Hepatocyte (in vitro differentiated cells): ENCODE measurements at regions not wholly inside any gene's neighbourhood (a gene's known extent, or its start where the extent isn't known, plus 50 kb on each side); places are given as distances from the start of the nearest gene placed in this dataset.

Experiments used
- DNase-seq: peaks from one replicate; pipeline ENCODE4 v3.0.0-alpha.2; 2016; ENCODE audit warnings: low spot score
- H2AFZ ChIP-seq: fragments of 200-600 bp; sonication (generic); 2 replicates; pipeline ENCODE4 v1.6.0; 2016; ENCODE audit warnings: antibody characterized with exemption, mild to moderate bottlenecking
- H3K27ac ChIP-seq: fragments of 200-600 bp; sonication (generic); 2 replicates; pipeline ENCODE4 v1.5.1; 2016; ENCODE audit warnings: mild to moderate bottlenecking
- H3K27me3 ChIP-seq: fragments of 200-600 bp; sonication (generic); 2 replicates; pipeline ENCODE4 v1.6.1; 2016
- H3K36me3 ChIP-seq: fragments of 200-600 bp; sonication (generic); replicated peaks from 2 replicates; pipeline ENCODE4 v1.5.1; 2016; ENCODE audit warnings: low read depth; ENCODE audit not compliant: insufficient read depth
- H3K4me1 ChIP-seq: fragments of 200-600 bp; sonication (generic); 2 replicates; pipeline ENCODE4 v1.5.1; 2016; ENCODE audit warnings: mild to moderate bottlenecking, moderate library complexity; ENCODE audit not compliant: insufficient read depth
- H3K4me2 ChIP-seq: fragments of 200-600 bp; sonication (generic); 2 replicates; pipeline ENCODE4 v1.6.0; 2016
- H3K4me3 ChIP-seq: fragments of 200-600 bp; sonication (generic); 2 replicates; pipeline ENCODE4 v1.5.1; 2016; ENCODE audit warnings: mild to moderate bottlenecking
- H3K79me2 ChIP-seq: fragments of 200-600 bp; sonication (generic); 2 replicates; pipeline ENCODE4 v1.6.0; 2017; ENCODE audit warnings: mild to moderate bottlenecking
- H3K9me2 ChIP-seq: fragments of 200-600 bp; sonication (generic); replicated peaks from 2 replicates; pipeline ENCODE4 v1.6.0; 2017; ENCODE audit warnings: mild to moderate bottlenecking; ENCODE audit not compliant: insufficient read depth
- H3K9me3 ChIP-seq: fragments of 200-600 bp; sonication (generic); 2 replicates; pipeline ENCODE4 v1.5.1; 2016; ENCODE audit warnings: low read depth, mild to moderate bottlenecking
- H4K20me1 ChIP-seq: fragments of 200-600 bp; sonication (generic); 2 replicates; pipeline ENCODE4 v1.6.0; 2016; ENCODE audit warnings: mild to moderate bottlenecking; ENCODE audit not compliant: insufficient read depth, poor library complexity, severe bottlenecking
- EZH2 ChIP-seq: fragments of 200-600 bp; sonication (generic); IDR thresholded peaks from 2 replicates; pipeline ENCODE4 v1.6.1; 2016; ENCODE audit warnings: antibody characterized with exemption, mild to moderate bottlenecking, borderline replicate concordance
- EZH2phosphoT487 ChIP-seq: fragments of 200-600 bp; sonication (generic); IDR thresholded peaks from one replicate; pipeline ENCODE4 v1.6.1; 2018; ENCODE audit warnings: antibody characterized with exemption, mild to moderate bottlenecking, low read depth, moderate library complexity; ENCODE audit not compliant: unreplicated experiment, severe bottlenecking
- WGBS: methylation state at CpG from one replicate; pipeline ENCODE4 v1.1.6; 2016; ENCODE audit warnings: low lambda C conversion rate; ENCODE audit errors: missing lambda C conversion rate; 5-methylcytosine and 5-hydroxymethylcytosine counted together
- TF ChIP-seq, protein P1 (sequence below): fragments of 200-600 bp; sonication (generic); IDR thresholded peaks from 2 replicates; pipeline ENCODE4 v1.5.1; 2016; ENCODE audit warnings: antibody characterized with exemption, mild to moderate bottlenecking; ENCODE audit not compliant: poor library complexity

DNA sequence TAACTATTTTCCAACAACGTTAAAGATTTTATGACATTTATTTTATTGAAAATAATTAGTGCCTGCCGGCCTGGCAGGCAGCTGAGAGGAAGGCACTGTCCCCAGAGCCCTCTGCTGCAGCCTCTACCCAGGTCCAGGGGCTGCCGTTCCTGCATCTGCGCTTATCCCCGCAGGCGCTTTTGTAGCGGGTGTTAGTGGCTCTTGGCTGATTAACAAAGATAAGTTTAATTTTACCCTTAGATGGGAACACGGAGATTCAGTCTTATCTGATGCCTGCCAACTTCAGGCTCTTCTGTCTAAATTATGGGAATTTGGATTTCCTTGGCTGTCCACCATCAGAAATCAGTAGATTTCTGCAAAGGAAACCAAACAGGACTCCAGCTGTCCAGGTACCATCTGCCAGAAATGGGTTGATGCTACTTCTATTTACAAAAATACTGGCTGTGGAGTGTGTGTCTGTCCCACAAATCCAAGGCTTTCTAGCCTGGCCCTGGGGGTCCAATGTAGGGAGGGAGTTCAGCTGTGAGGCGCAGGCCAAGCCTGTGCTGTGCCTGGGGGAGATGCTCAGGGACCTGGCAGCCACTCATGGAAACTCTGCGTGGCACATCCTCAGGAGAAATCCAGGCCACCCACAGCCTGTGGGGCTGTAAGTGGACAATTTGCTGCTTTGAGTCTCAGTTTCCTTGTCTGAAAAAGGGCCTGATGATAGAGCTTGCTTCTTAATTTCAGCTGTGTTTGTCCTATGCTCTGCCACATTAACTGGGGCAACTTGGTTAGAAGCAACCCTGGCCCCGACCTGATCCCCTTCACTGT lies 62.0 kb upstream of the IGFBP3 start:
- H3K4me3 ChIP-seq: no peak overlapping the region
- 89% methylated on average over 11 of the region's 11 CpGs for WGBS
- no peaks in the 10 kb centered on the region for H3K36me3 ChIP-seq
- H4K20me1 ChIP-seq: no peaks in the 10 kb centered on the region
- no peak overlapping the region for H3K4me2 ChIP-seq
- H3K27me3 ChIP-seq: no peaks in the 10 kb centered on the region
- no peak overlapping the region for H2AFZ ChIP-seq
- H3K4me1 ChIP-seq: peaks cover 9% of the 10 kb centered on the region
- TF ChIP-seq EZH2phosphoT487: no peak
- TF ChIP-seq, protein P1, sequence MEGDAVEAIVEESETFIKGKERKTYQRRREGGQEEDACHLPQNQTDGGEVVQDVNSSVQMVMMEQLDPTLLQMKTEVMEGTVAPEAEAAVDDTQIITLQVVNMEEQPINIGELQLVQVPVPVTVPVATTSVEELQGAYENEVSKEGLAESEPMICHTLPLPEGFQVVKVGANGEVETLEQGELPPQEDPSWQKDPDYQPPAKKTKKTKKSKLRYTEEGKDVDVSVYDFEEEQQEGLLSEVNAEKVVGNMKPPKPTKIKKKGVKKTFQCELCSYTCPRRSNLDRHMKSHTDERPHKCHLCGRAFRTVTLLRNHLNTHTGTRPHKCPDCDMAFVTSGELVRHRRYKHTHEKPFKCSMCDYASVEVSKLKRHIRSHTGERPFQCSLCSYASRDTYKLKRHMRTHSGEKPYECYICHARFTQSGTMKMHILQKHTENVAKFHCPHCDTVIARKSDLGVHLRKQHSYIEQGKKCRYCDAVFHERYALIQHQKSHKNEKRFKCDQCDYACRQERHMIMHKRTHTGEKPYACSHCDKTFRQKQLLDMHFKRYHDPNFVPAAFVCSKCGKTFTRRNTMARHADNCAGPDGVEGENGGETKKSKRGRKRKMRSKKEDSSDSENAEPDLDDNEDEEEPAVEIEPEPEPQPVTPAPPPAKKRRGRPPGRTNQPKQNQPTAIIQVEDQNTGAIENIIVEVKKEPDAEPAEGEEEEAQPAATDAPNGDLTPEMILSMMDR: no peak
- TF ChIP-seq EZH2: no peak
- no peaks in the 10 kb centered on the region for H3K9me2 ChIP-seq
- H3K9me3 ChIP-seq: no peaks in the 10 kb centered on the region
- DNase-seq: no peak
- no peaks in the 10 kb centered on the region for H3K79me2 ChIP-seq
- H3K27ac ChIP-seq: no peak overlapping the region

DNA sequence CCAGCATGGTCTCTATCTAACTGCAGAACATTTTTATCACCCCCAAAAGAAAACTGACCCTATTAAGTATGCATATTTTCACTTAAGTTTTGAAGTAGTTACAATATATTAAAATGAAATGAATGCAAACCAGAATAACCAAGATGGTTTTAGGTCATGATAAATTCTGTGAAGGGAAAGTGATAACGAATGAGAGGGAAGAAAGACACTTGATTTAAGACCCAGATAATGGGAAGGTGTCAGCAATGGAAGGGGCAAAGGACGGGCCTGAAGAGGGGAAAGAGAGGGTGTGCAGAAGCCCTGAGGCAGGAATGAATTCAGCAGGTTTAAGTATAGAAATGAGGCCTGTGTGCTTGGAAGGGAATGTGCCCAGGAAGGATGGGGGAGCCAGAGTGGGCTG lies 61.1 kb upstream of the IGFBP3 start:
- Histone ChIP-seq H3K27ac (no peak overlapping the region), H3K9me3 (no peaks in the 10 kb centered on the region), H3K36me3 (no peaks in the 10 kb centered on the region), H3K79me2 (no peaks in the 10 kb centered on the region), H3K9me2 (no peaks in the 10 kb centered on the region), H3K27me3 (no peaks in the 10 kb centered on the region), H4K20me1 (no peaks in the 10 kb centered on the region), H3K4me3 (no peak overlapping the region), H3K4me1 (peaks cover 17% of the 10 kb centered on the region), H2AFZ (no peak overlapping the region), H3K4me2 (no peak overlapping the region)
- no peak for DNase-seq
- TF ChIP-seq EZH2: no peak
- TF ChIP-seq, protein P1: no peak
- no peak for TF ChIP-seq EZH2phosphoT487
- WGBS: 95% methylated on average over 2 of the region's 2 CpGs

DNA sequence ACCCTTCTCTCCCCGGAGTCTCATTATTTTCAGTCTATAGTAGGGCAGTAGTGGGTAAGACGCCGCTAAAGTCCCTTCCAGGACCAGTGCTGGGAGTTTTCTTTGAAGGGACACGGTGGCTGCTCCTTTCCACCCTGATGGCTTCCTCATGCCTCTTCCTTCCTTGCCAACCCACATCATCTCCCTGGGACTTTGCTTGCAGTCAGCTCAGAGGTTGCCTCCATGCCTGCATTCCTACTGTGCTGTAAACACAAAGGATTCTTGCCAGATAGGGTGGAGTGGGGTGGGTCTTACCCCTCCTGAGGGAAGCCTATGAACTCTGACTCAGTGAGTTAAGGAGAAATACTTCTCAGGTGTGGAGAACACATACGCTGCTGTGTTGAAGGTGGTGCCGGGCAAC lies 59.9 kb upstream of the IGFBP3 start:
- Histone ChIP-seq H3K4me1 (peaks cover 17% of the 10 kb centered on the region), H3K27ac (no peak overlapping the region), H3K27me3 (no peaks in the 10 kb centered on the region), H2AFZ (no peak overlapping the region), H3K36me3 (no peaks in the 10 kb centered on the region), H3K9me2 (no peaks in the 10 kb centered on the region), H3K79me2 (no peaks in the 10 kb centered on the region), H4K20me1 (no peaks in the 10 kb centered on the region), H3K4me3 (no peak overlapping the region), H3K9me3 (no peaks in the 10 kb centered on the region), H3K4me2 (no peak overlapping the region)
- WGBS: 97% methylated on average over 6 of the region's 6 CpGs
- TF ChIP-seq, protein P1: no peak
- TF ChIP-seq EZH2phosphoT487: no peak
- TF ChIP-seq EZH2: no peak
- DNase-seq: no peak
